ENCODE measurements at regions not wholly inside any gene's neighbourhood (a gene's known extent, or its start where the extent isn't known, plus 50 kb on each side); places are given as distances from the start of the nearest gene placed in this dataset.

DNA sequence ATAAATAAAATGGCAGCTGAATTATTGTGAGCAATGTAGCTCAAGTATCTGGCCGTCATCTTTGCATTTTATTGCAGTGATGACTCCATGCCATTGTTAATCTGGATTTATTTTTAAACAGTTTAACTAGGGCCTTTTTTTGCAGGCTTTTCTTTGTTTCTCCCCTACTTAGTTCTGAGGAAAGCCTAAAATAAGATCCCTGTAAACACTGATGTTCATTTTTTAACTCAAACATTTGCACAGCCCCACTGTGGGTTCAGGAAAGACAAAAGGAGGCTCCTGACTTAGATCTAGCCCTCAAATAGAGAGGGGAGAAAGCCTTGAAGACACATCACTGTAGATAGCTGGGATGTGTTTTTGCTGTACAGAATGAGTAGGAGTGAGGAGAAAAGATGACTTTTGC is 69.2 kb downstream of the PLEKHG1 start:
- TF ChIP-seq, protein P1, sequence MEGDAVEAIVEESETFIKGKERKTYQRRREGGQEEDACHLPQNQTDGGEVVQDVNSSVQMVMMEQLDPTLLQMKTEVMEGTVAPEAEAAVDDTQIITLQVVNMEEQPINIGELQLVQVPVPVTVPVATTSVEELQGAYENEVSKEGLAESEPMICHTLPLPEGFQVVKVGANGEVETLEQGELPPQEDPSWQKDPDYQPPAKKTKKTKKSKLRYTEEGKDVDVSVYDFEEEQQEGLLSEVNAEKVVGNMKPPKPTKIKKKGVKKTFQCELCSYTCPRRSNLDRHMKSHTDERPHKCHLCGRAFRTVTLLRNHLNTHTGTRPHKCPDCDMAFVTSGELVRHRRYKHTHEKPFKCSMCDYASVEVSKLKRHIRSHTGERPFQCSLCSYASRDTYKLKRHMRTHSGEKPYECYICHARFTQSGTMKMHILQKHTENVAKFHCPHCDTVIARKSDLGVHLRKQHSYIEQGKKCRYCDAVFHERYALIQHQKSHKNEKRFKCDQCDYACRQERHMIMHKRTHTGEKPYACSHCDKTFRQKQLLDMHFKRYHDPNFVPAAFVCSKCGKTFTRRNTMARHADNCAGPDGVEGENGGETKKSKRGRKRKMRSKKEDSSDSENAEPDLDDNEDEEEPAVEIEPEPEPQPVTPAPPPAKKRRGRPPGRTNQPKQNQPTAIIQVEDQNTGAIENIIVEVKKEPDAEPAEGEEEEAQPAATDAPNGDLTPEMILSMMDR (IDR thresholded peaks at IDR 0.05): no peak
- no peak for TF ChIP-seq POLR2AphosphoS5 (IDR thresholded peaks at IDR 0.05; ENCODE audit: insufficient read depth in 1 of 2, low read depth in 1 of 2)

Measured in vagina (tissue), 2 donors.